Activated CD4-positive, alpha-beta memory T cell treated with anti-CD3 and anti-CD28 coated beads for 36 hours (primary cell): ENCODE measurements at regions not wholly inside any gene's neighbourhood (a gene's known extent, or its start where the extent isn't known, plus 50 kb on each side); places are given as distances from the start of the nearest gene placed in this dataset.

Experiments
- CTCF ChIA-PET: fragments of 350-600 bp; sonication (Branson Sonifier 250); formaldehyde crosslinking; loops from one replicate; lab custom pipeline; 2021; ENCODE audit warnings: antibody characterized with exemption, inconsistent platforms; lab: Charles Lee
- POLR2A ChIA-PET: fragments of 350-600 bp; sonication (Branson Sonifier 250); formaldehyde crosslinking; loops from one replicate; lab custom pipeline; 2021; ENCODE audit warnings: antibody characterized with exemption; lab: Charles Lee
- DNase-seq: peaks from one replicate; pipeline ENCODE4 v3.0.0-alpha.2; 2020
- H3K27ac Mint-ChIP-seq: one replicate; pipeline ENCODE4 v1.8.0; 2021; ENCODE audit warnings: mixed read lengths
- H3K27me3 Mint-ChIP-seq: one replicate; pipeline ENCODE4 v1.8.0; 2021; ENCODE audit warnings: mixed read lengths
- H3K36me3 Mint-ChIP-seq: one replicate; pipeline ENCODE4 v1.8.0; 2021; ENCODE audit warnings: mixed read lengths
- H3K4me1 Mint-ChIP-seq: one replicate; pipeline ENCODE4 v1.8.0; 2021; ENCODE audit warnings: low read depth, mixed read lengths
- H3K4me3 Mint-ChIP-seq: one replicate; pipeline ENCODE4 v1.8.0; 2021; ENCODE audit warnings: mild to moderate bottlenecking, mixed read lengths
- H3K9me3 Mint-ChIP-seq: one replicate; pipeline ENCODE4 v1.8.0; 2021; ENCODE audit warnings: mixed read lengths
- intact Hi-C: fragments of 100-400 bp; cut with micrococcal nuclease; formaldehyde crosslinking; loops from one replicate; pipeline ENCODE4 v1.15.1; 2023

DNA sequence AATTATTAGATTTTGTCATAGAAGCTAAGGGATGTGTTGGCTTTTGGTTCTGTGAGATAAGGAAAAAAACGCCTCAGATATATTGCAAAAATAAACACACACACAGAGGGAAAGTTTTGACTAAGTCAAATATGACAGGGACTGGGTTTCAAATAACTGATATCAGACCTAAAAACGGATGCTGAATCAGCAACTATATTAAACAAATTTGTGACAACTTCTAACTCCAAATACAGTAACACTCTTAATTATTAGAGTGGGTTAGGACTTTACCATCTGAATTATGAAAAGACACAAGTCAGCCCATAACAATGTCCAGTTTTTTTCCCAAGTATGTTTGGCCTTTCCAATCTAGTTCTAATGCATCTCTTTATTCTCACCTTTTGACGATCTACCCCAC lies 2693.1 kb downstream of the ARAP2 start:
- Mint-ChIP-seq H3K27me3 (no peaks in the 10 kb centered on the region), H3K36me3 (no peaks in the 10 kb centered on the region), H3K4me1 (no peaks in the 10 kb centered on the region), H3K27ac (no peak overlapping the region), H3K4me3 (no peak overlapping the region), H3K9me3 (peaks cover 19% of the 10 kb centered on the region)
- POLR2A ChIA-PET, result no interaction called here
- CTCF ChIA-PET, result no interaction called here
- DNase-seq, result no peak
- intact Hi-C loops, result no loop called here

DNA sequence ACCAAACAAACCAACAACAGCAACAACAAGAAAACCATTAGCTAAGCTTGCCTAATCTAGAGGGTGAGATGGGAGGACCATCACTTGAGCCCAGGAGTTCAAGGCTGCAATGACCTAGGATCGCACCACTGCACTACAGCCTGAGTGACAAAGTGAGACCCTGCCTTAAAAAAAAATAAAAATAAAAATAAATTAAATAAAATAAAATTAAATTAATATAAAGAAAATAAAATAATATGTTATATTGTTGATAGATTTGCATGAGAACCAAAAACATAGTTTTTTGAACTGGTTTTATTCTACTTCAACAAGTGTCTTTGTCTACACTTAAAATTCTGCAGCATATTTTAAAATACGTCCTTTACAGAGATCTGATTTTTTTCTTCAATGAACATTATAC lies 2683.1 kb downstream of the ARAP2 start:
- ChIA-PET POLR2A (no interaction called here), CTCF (no interaction called here)
- intact Hi-C loops, result no loop called here
- H3K9me3 Mint-ChIP-seq, result peaks cover 6% of the 10 kb centered on the region
- no peaks in the 10 kb centered on the region for H3K4me1 Mint-ChIP-seq
- no peak overlapping the region for H3K4me3 Mint-ChIP-seq
- DNase-seq, result no peak
- no peaks in the 10 kb centered on the region for H3K27me3 Mint-ChIP-seq
- no peak overlapping the region for H3K27ac Mint-ChIP-seq
- no peaks in the 10 kb centered on the region for H3K36me3 Mint-ChIP-seq

DNA sequence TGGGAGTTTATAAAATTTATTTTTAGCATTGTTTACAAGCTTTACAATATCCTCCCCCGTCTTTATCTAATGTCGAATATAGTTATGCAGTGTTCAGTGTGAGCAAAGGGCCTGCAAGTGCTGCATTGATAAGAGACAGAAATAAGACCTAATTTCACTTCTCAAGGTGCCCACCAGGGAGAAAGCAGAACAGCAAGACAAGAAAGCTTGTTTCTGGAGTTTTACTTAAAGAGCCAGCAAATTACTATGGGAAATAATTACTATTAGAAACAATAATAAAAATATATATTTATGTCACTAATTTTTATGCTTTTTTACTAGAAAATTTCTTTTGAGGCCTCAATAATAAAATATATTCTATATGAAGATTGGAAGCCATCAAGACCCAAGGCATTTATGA lies 2677.7 kb downstream of the ARAP2 start:
- Mint-ChIP-seq H3K36me3 (no peaks in the 10 kb centered on the region), H3K4me1 (no peaks in the 10 kb centered on the region)

DNA sequence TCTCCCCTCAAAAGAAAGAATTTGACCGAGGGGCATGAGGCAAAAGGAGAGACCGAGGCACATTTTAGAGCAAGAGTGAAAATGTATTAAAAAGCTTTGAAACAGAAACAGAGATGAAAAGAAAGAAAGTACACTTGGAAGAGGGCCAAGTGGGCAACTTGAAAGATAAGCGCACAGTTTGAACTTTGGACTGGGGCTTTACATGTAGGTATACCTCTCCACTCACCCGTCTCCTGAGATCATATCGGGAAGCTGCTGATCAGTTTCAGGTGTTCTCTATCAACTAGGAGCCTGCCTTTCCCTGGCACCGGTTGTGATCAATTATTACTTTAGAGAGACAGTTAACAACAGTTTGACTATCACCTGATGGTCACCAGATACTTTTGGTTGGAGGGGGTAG lies 2666.5 kb downstream of the ARAP2 start:
- no peaks in the 10 kb centered on the region for H3K27me3 Mint-ChIP-seq
- H3K36me3 Mint-ChIP-seq, result no peaks in the 10 kb centered on the region
- intact Hi-C loops, result no loop called here
- ChIA-PET CTCF (no interaction called here), POLR2A (no interaction called here)
- no peaks in the 10 kb centered on the region for H3K4me1 Mint-ChIP-seq
- no peak overlapping the region for H3K27ac Mint-ChIP-seq
- DNase-seq, result no peak
- H3K9me3 Mint-ChIP-seq, result peaks cover 22% of the 10 kb centered on the region
- no peak overlapping the region for H3K4me3 Mint-ChIP-seq

More for the DNA sequence above, 2677.7 kb downstream of the ARAP2 start:
- H3K4me3 Mint-ChIP-seq, result no peak overlapping the region
- intact Hi-C loops, result no loop called here
- H3K27ac Mint-ChIP-seq, result no peak overlapping the region
- ChIA-PET CTCF (no interaction called here), POLR2A (no interaction called here)
- H3K27me3 Mint-ChIP-seq, result no peaks in the 10 kb centered on the region
- DNase-seq, result no peak
- peaks cover 2% of the 10 kb centered on the region for H3K9me3 Mint-ChIP-seq

DNA sequence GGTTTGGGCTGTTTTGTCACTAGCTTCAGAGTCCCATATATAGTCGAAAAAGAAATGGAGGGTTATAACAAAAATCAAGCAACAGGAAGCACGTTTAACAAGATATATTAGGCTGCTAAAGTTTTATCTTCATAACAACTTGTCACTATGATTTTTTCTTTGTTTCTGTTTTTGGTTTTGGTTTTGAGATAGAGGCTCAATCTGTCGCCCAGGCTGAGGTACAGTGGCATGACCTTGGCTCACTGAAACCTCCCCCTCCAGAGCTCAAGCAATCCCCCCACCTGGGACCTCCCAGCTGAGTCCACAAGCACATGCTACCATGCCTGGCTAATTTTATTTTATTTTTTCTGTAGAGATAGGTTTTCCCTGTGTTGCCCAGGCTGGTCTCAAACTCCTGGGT lies 2664.4 kb downstream of the ARAP2 start:
- H3K4me1 Mint-ChIP-seq, result no peaks in the 10 kb centered on the region
- intact Hi-C loops, result no loop called here
- no peak overlapping the region for H3K4me3 Mint-ChIP-seq
- no peak for DNase-seq
- H3K27ac Mint-ChIP-seq, result no peak overlapping the region
- no peaks in the 10 kb centered on the region for H3K36me3 Mint-ChIP-seq
- ChIA-PET POLR2A (no interaction called here), CTCF (no interaction called here)
- no peaks in the 10 kb centered on the region for H3K27me3 Mint-ChIP-seq
- peaks cover 24% of the 10 kb centered on the region for H3K9me3 Mint-ChIP-seq

DNA sequence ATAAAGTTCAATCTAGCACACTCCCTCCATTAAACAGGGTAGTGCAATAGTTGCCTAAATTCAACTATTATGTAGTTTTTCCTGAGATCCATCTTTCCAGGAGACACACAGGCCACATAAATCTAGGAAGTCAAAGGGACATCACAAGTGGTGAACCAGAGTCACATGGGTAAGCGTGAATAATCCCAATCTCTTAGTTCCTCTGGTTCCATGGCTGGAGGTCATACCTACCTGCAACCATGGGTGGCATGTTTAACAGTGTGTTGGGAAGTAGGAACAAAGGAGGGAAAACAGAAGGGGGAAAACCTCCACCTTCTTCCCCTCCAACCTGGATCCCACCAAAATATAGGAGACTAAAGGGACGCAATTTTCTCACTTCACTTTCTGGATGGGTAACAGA lies 2651.6 kb downstream of the ARAP2 start:
- Mint-ChIP-seq H3K4me3 (no peak overlapping the region), H3K9me3 (peaks cover 39% of the 10 kb centered on the region), H3K4me1 (no peaks in the 10 kb centered on the region), H3K27me3 (no peaks in the 10 kb centered on the region), H3K27ac (no peak overlapping the region), H3K36me3 (no peaks in the 10 kb centered on the region)
- intact Hi-C loops, result no loop called here
- ChIA-PET POLR2A (no interaction called here), CTCF (no interaction called here)
- no peak for DNase-seq

DNA sequence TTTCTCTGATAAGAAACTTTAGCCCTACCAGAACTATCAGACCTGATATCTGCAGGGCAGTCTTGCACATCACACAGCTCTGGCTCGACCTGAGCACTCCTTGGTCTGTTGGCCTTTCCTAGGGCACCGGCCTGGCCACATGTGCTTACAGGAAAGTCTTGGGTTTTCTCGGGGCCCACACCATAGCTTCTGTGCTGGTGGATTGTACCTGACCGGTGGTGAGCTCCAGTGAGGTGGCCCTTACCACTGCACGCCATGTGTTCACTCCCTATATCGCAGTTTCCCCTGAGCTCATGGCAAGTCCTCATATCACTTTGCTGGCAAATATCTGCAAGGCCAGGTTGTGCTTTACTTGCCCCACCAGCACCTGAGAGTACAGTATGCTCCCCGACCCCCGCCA lies 2637.4 kb downstream of the ARAP2 start:
- no peak overlapping the region for H3K4me3 Mint-ChIP-seq
- no peaks in the 10 kb centered on the region for H3K36me3 Mint-ChIP-seq
- H3K27ac Mint-ChIP-seq, result no peak overlapping the region
- H3K27me3 Mint-ChIP-seq, result no peaks in the 10 kb centered on the region
- ChIA-PET POLR2A (no interaction called here), CTCF (no interaction called here)
- no peak for DNase-seq
- H3K4me1 Mint-ChIP-seq, result no peaks in the 10 kb centered on the region
- intact Hi-C loops, result no loop called here
- H3K9me3 Mint-ChIP-seq, result peaks cover 49% of the 10 kb centered on the region

DNA sequence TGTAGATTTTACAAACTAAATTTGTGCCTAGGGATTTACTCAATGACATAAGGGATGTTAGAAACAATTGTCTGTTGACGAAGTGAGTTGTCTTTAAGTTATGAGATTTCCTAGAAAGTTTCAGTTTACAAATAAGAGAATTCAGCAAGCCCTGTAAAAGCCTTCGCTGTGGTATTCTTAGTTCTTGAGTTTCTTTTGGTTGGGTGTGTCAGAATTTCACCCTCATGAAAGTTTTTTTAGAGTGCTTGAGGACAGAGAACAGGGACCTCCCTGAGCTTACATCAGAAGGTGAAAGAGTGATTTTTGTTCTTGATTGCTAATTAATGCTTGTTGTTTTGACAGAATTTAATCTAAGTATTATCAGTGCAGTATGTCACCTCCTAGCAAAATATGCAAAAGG lies 2628.2 kb downstream of the ARAP2 start:
- peaks cover 21% of the 10 kb centered on the region for H3K9me3 Mint-ChIP-seq
- intact Hi-C loops, result no loop called here
- H3K4me3 Mint-ChIP-seq, result no peak overlapping the region
- H3K36me3 Mint-ChIP-seq, result no peaks in the 10 kb centered on the region
- H3K27ac Mint-ChIP-seq, result no peak overlapping the region
- no peaks in the 10 kb centered on the region for H3K4me1 Mint-ChIP-seq
- no peaks in the 10 kb centered on the region for H3K27me3 Mint-ChIP-seq
- CTCF ChIA-PET, result no interaction called here
- POLR2A ChIA-PET, result no interaction called here
- DNase-seq, result no peak

DNA sequence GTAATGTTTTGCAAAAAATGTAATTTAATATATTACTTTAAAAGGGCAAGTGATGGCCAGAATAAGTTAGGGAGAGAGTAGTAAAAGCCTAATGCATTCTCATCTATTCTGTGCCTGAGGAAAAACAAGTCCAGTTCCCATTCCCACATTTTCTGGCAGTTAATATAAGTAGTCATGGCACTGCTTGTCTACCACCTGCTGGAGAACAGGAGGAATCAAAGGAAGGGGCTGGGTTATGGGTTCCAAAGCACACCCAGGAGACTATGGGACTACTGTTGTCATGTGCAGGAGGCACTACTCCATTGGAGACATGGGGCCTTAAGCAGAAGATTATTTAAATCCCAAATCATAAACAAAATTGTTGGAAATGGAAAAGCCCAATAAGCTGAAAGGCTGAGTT lies 2618.6 kb downstream of the ARAP2 start:
- H3K36me3 Mint-ChIP-seq, result no peaks in the 10 kb centered on the region
- ChIA-PET POLR2A (no interaction called here), CTCF (no interaction called here)
- H3K27ac Mint-ChIP-seq, result no peak overlapping the region
- peaks cover 19% of the 10 kb centered on the region for H3K9me3 Mint-ChIP-seq
- H3K27me3 Mint-ChIP-seq, result no peaks in the 10 kb centered on the region
- H3K4me1 Mint-ChIP-seq, result no peaks in the 10 kb centered on the region
- intact Hi-C loops, result no loop called here
- H3K4me3 Mint-ChIP-seq, result no peak overlapping the region
- DNase-seq, result no peak

DNA sequence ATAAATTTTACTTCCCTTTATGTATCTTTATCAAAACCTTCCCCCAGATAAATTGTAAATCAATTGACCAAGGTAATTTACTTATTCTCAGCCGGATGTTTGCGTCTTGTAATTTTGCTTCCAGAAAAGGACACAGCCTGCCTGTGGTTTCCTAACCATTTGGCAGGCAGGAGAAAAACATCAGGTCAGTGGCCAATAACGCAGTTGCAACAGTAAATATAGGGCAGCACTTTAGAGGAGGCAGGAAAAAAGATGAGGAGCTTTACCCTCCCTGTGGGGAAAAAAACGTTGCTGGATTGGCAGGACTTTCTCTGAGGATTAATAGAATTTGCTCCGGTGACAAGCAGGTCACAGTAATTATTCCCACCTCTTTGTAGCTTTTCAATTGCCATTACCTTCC lies 2618.1 kb downstream of the ARAP2 start:
- Mint-ChIP-seq H3K27me3 (no peaks in the 10 kb centered on the region), H3K36me3 (no peaks in the 10 kb centered on the region), H3K4me3 (no peak overlapping the region), H3K4me1 (no peaks in the 10 kb centered on the region), H3K27ac (no peak overlapping the region), H3K9me3 (peaks cover 20% of the 10 kb centered on the region)
- DNase-seq, result no peak
- ChIA-PET POLR2A (no interaction called here), CTCF (no interaction called here)
- intact Hi-C loops, result no loop called here

DNA sequence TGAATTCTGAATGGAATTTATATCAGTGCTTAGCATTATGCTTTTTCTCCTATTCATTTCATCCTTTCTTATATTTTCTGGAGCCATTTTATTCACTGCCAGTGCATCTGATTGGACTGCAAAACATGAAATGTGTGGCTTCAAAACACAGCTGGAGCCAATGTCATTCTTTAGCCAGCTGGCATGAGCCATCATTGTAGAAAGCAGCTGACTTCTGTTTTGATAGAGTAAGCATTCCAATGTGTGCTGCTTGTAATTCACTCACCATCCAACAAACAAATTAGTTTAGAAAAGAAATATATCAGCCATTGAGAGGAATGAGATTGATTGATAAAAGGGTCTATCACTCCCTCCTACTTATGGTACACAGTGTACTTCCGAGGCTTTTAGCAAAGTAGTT lies 2616.0 kb downstream of the ARAP2 start:
- no peak overlapping the region for H3K4me3 Mint-ChIP-seq
- ChIA-PET CTCF (no interaction called here), POLR2A (no interaction called here)
- DNase-seq, result no peak
- H3K4me1 Mint-ChIP-seq, result no peaks in the 10 kb centered on the region
- intact Hi-C loops, result no loop called here
- H3K27ac Mint-ChIP-seq, result no peak overlapping the region
- H3K9me3 Mint-ChIP-seq, result peaks cover 10% of the 10 kb centered on the region
- H3K27me3 Mint-ChIP-seq, result no peaks in the 10 kb centered on the region
- no peaks in the 10 kb centered on the region for H3K36me3 Mint-ChIP-seq

DNA sequence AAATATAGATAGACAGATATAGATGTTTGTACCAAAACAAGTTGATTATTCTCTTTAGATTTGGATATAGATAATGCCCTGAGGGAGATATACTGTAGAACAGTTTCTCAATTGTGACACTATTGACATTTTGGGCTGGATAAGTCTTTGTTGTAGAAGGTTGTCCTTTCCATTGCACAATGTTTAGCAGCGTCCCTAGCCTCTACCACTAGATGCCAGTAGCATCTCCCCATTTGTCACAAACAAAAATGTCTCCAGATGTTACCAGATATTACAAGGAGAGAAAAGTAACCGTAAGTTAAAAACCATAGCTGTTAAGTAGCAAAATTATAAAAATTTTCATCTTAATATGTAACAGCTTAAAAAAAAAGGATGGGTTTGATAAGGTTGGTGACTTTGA lies 2595.3 kb downstream of the ARAP2 start:
- POLR2A ChIA-PET, result no interaction called here
- intact Hi-C loops, result no loop called here
- no peak for DNase-seq
- H3K36me3 Mint-ChIP-seq, result no peaks in the 10 kb centered on the region
- no peak overlapping the region for H3K27ac Mint-ChIP-seq
- H3K4me1 Mint-ChIP-seq, result no peaks in the 10 kb centered on the region
- CTCF ChIA-PET, result no interaction called here
- H3K27me3 Mint-ChIP-seq, result no peaks in the 10 kb centered on the region
- peaks cover 17% of the 10 kb centered on the region for H3K9me3 Mint-ChIP-seq
- no peak overlapping the region for H3K4me3 Mint-ChIP-seq

DNA sequence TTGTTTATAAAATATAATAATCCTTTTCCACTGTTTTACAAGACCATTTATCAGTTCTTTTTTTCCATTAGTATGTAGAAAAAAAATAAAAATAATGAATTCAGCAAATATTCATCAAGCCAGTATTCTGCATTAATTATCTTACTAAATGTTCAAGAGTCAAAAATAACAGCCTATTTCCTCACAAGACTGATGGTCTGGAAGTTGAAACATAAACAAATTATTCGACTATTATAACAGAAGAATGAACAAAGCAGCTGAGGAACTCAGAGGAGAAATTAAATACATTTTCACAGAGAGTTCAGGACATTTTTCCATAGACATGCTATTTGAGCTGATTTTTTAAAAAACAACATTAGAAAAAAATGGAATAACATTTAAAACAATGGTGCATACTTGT lies 2594.8 kb downstream of the ARAP2 start:
- Mint-ChIP-seq H3K4me3 (no peak overlapping the region), H3K4me1 (no peaks in the 10 kb centered on the region), H3K27ac (no peak overlapping the region), H3K36me3 (no peaks in the 10 kb centered on the region), H3K9me3 (peaks cover 17% of the 10 kb centered on the region), H3K27me3 (no peaks in the 10 kb centered on the region)
- intact Hi-C loops, result no loop called here
- CTCF ChIA-PET, result no interaction called here
- no peak for DNase-seq
- POLR2A ChIA-PET, result no interaction called here

DNA sequence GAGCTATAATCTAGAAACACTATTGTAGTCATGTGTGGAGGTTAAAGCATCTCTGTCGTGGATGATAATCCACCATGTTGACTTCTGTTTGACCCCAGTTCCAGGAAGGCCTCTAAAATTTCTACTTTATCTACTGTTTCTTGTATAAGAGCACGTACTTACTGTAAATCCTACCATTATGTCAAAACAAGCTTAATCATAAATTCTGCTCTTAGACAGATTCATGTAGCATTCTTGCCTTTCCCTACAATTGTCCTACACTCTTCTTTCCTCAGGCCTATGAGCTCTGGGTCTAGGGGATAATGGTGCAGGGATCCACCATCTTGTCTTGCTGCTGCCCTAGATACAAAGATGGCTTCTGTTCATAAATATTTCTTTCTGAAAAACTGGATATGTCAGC lies 2594.3 kb downstream of the ARAP2 start:
- POLR2A ChIA-PET, result no interaction called here
- H3K4me1 Mint-ChIP-seq, result no peaks in the 10 kb centered on the region

More for the DNA sequence above, 2594.3 kb downstream of the ARAP2 start:
- CTCF ChIA-PET, result no interaction called here
- H3K9me3 Mint-ChIP-seq, result peaks cover 17% of the 10 kb centered on the region
- no peak for DNase-seq
- no peak overlapping the region for H3K4me3 Mint-ChIP-seq
- intact Hi-C loops, result no loop called here
- H3K27ac Mint-ChIP-seq, result no peak overlapping the region
- no peaks in the 10 kb centered on the region for H3K36me3 Mint-ChIP-seq
- H3K27me3 Mint-ChIP-seq, result no peaks in the 10 kb centered on the region
